PC-3 (cell line): ENCODE measurements at regions not wholly inside any gene's neighbourhood (a gene's known extent, or its start where the extent isn't known, plus 50 kb on each side); places are given as distances from the start of the nearest gene placed in this dataset.

Experiments
- ATAC-seq: fragments of 200-7000 bp; cut with Tn5 transposase; 2 replicates; pipeline ENCODE4 v1.9.1; 2020; ENCODE audit warnings: mild to moderate bottlenecking, moderate library complexity
- BruUV-seq: library from RNA; stranded (reverse); fragments of 400-500 nt; replicated peaks from 2 replicates; lab custom pipeline; 2021; lab: Mats Ljungman, UMichigan
- CTCF ChIA-PET: fragments of 300-600 bp; sonication (Branson Sonifier 250); formaldehyde crosslinking; loops from one replicate; lab custom pipeline; 2022; ENCODE audit warnings: antibody characterized with exemption; lab: Charles Lee
- POLR2A ChIA-PET: fragments of 300-600 bp; sonication (Branson Sonifier 250); formaldehyde crosslinking; loops from one replicate; lab custom pipeline; 2022; ENCODE audit warnings: antibody characterized with exemption; ENCODE audit not compliant: unreplicated experiment; lab: Charles Lee
- DNase-seq: peaks from one replicate; pipeline ENCODE4 v3.0.0-alpha.2; 2015
- H2AFZ ChIP-seq: fragments of 300-600 bp; sonication (generic); 2 replicates; pipeline ENCODE4 v1.6.0; 2016; ENCODE audit warnings: antibody characterized with exemption, low read length
- H3F3A ChIP-seq: fragments of 300-600 bp; sonication (generic); one replicate; pipeline ENCODE4 v1.6.0; 2017; ENCODE audit warnings: antibody characterized with exemption, low read length, control low read depth, mild to moderate bottlenecking; ENCODE audit not compliant: unreplicated experiment
- H3K27ac ChIP-seq: fragments of 300-600 bp; sonication (generic); 2 replicates; pipeline ENCODE4 v1.5.1; 2016; ENCODE audit warnings: mild to moderate bottlenecking, low read length
- H3K27me3 ChIP-seq: fragments of 300-600 bp; sonication (generic); 2 replicates; pipeline ENCODE4 v1.6.1; 2016; ENCODE audit warnings: low read length, mixed read lengths
- H3K36me3 ChIP-seq: fragments of 300-600 bp; sonication (generic); 2 replicates; pipeline ENCODE4 v1.6.1; 2016; ENCODE audit warnings: low read depth, mixed run types, low read length, mixed read lengths
- H3K4me1 ChIP-seq: fragments of 300-600 bp; sonication (generic); 2 replicates; pipeline ENCODE4 v1.5.1; 2016; ENCODE audit warnings: low read length; ENCODE audit not compliant: insufficient read depth
- H3K4me2 ChIP-seq: fragments of 300-600 bp; sonication (generic); 2 replicates; pipeline ENCODE4 v1.6.0; 2016; ENCODE audit warnings: low read length
- H3K4me3 ChIP-seq: fragments of 300-600 bp; sonication (generic); 2 replicates; pipeline ENCODE4 v1.5.1; 2016; ENCODE audit warnings: mild to moderate bottlenecking, low read length, mixed read lengths
- H3K79me2 ChIP-seq: fragments of 300-600 bp; sonication (generic); 2 replicates; pipeline ENCODE4 v1.6.1; 2017; ENCODE audit warnings: low read length, mixed read lengths
- H3K9ac ChIP-seq: fragments of 300-600 bp; sonication (generic); 2 replicates; pipeline ENCODE4 v1.6.0; 2016; ENCODE audit warnings: mild to moderate bottlenecking, low read length
- H3K9me2 ChIP-seq: fragments of 300-600 bp; sonication (generic); replicated peaks from 2 replicates; pipeline ENCODE4 v1.6.1; 2016; ENCODE audit warnings: mixed run types, low read length, mixed read lengths
- H3K9me3 ChIP-seq: fragments of 300-600 bp; sonication (generic); 2 replicates; pipeline ENCODE4 v1.6.1; 2016; ENCODE audit warnings: low read length, mixed read lengths
- H4K20me1 ChIP-seq: fragments of 300-600 bp; sonication (generic); 2 replicates; pipeline ENCODE4 v1.6.1; 2016; ENCODE audit warnings: low read length, mixed read lengths
- EZH2 ChIP-seq: fragments of 300-600 bp; sonication (generic); IDR thresholded peaks from one replicate; pipeline ENCODE4 v1.6.1; 2017; ENCODE audit warnings: antibody characterized with exemption, mild to moderate bottlenecking, low read length; ENCODE audit not compliant: unreplicated experiment
- EZH2phosphoT487 ChIP-seq: fragments of 300-600 bp; sonication (generic); IDR thresholded peaks from 2 replicates; pipeline ENCODE4 v1.6.1; 2018; ENCODE audit warnings: mild to moderate bottlenecking, antibody characterized with exemption, low read length, borderline replicate concordance
- intact Hi-C: fragments of 100-400 bp; cut with micrococcal nuclease; formaldehyde crosslinking; loops from 2 replicates; pipeline ENCODE4 v1.9.0; 2023
- TF ChIP-seq, protein P1 (sequence below): fragments of 300-600 bp; sonication (generic); conservative IDR thresholded peaks from 2 replicates; pipeline ENCODE4 v1.5.1; 2017; ENCODE audit warnings: antibody characterized with exemption, low read depth, mild to moderate bottlenecking, low read length

DNA sequence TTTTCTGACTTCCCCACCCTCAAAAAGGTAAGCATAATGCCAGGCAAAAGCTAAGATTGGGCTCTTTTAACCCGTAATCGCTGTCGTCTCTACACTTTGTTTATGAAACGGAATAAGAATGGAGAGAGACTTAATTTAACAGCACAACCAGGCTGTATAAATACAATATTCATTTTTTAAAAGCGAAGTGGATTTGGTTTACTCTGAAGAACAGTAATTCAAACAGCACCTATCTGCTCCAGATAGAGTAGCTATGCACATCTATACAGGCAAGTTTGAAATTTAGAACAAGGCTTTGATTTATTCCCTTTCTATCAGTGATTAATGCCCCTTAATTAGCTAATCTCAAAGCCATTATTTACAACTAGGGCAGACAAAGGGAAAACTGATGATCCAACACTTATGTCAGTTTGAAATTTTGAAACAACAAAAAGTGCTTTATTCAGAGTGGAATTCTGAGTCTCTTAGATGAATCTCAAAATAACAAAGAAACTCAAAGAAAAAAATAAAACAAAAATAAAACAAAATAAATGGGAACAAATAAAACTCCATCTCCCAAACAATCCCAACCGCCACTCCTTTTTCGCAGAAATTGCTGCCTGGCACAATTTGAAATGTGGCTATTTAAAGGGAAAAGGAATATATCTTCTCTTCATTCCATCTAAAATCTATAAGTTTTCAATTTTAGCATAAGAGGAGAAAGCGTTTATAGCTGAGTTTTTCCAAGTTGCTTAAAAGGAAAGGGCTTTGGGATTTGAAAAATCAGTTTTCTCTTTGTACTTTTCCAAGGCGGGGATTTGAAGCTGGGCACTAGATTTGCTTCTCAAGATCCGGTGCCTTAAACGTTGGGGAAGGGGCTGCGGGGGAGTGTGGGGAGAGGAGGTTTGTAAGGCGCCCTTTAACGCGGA is 298.6 kb downstream of the PARP8 start:
- H3K9me3 ChIP-seq, result no peaks in the 10 kb centered on the region
- no peak overlapping the region for H3K4me2 ChIP-seq
- no peaks in the 10 kb centered on the region for H3K9me2 ChIP-seq
- intact Hi-C loops, result loop anchor here (5.0 kb wide), 1 partner anchor 877 kb away; no protein-coding TSS in a partner anchor
- H3K36me3 ChIP-seq, result no peaks in the 10 kb centered on the region; the same call in 1 of the 2 replicates
- no peak overlapping the region for H2AFZ ChIP-seq
- TF ChIP-seq EZH2 (no peak), EZH2phosphoT487 (no peak)
- TF ChIP-seq, protein P1, sequence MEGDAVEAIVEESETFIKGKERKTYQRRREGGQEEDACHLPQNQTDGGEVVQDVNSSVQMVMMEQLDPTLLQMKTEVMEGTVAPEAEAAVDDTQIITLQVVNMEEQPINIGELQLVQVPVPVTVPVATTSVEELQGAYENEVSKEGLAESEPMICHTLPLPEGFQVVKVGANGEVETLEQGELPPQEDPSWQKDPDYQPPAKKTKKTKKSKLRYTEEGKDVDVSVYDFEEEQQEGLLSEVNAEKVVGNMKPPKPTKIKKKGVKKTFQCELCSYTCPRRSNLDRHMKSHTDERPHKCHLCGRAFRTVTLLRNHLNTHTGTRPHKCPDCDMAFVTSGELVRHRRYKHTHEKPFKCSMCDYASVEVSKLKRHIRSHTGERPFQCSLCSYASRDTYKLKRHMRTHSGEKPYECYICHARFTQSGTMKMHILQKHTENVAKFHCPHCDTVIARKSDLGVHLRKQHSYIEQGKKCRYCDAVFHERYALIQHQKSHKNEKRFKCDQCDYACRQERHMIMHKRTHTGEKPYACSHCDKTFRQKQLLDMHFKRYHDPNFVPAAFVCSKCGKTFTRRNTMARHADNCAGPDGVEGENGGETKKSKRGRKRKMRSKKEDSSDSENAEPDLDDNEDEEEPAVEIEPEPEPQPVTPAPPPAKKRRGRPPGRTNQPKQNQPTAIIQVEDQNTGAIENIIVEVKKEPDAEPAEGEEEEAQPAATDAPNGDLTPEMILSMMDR, result no peak
- H4K20me1 ChIP-seq, result no peaks in the 10 kb centered on the region
- CTCF ChIA-PET, result interaction anchor here (0.7 kb wide), 1 partner anchor 44 kb away, joined by 3 read pairs; no protein-coding TSS in a partner anchor
- peaks cover 7% of the 10 kb centered on the region for H3K27me3 ChIP-seq
- no peaks in the 10 kb centered on the region for H3K4me1 ChIP-seq
- no peak overlapping the region for H3K27ac ChIP-seq
- no peak overlapping the region for H3K9ac ChIP-seq
- no peak overlapping the region for H3K4me3 ChIP-seq
- H3K79me2 ChIP-seq, result no peaks in the 10 kb centered on the region
- POLR2A ChIA-PET, result no interaction called here
- no TSS peak for BruUV-seq
- DNase-seq (no peak), ATAC-seq (no peak)
- H3F3A ChIP-seq, result no peaks in the 10 kb centered on the region

GRCh38 chr5:50965654-50966375 is 299.4 kb downstream of the PARP8 start:
- ATAC-seq (no peak), DNase-seq (no peak)
- no TSS peak for BruUV-seq
- Histone ChIP-seq H4K20me1 (no peaks in the 10 kb centered on the region), H3K4me2 (no peak overlapping the region), H3K36me3 (no peaks in the 10 kb centered on the region; the same call in 1 of the 2 replicates), H3K9me2 (no peaks in the 10 kb centered on the region), H3K9ac (no peak overlapping the region), H2AFZ (no peak overlapping the region), H3K4me1 (no peaks in the 10 kb centered on the region), H3K4me3 (no peak overlapping the region), H3K27me3 (peaks cover 7% of the 10 kb centered on the region), H3F3A (no peaks in the 10 kb centered on the region), H3K9me3 (no peaks in the 10 kb centered on the region), H3K27ac (no peak overlapping the region), H3K79me2 (no peaks in the 10 kb centered on the region)
- TF ChIP-seq EZH2 (no peak), EZH2phosphoT487 (no peak)
- TF ChIP-seq, protein P1, result no peak
- CTCF ChIA-PET, result interaction anchor here (0.7 kb wide), 1 partner anchor 43 kb away, joined by 3 read pairs; no protein-coding TSS in a partner anchor
- POLR2A ChIA-PET, result no interaction called here
- intact Hi-C loops, result no loop called here
